ENCODE measurements at regions not wholly inside any gene's neighbourhood (a gene's known extent, or its start where the extent isn't known, plus 50 kb on each side); places are given as distances from the start of the nearest gene placed in this dataset.

DNA sequence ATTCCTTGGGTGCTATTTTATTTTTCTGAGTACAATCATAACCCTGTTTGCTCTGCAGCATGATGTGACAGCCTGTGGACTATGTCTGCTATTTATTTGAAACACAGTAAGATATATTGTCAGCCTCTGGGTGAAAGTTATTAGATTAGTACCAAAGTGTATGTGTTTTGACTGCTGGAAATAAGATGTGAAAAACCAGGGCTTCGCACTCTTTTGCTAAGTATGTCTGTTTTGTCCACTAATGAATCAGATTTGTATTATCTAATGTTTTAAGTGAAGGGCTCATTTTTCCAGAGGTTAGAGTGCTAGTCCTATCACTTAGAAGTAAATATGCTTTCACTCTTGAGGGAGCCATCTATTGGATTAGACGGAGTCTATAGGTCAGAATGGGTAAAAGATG lies 569.8 kb upstream of the FZD8 start (continued):
- TF ChIP-seq, protein P1, sequence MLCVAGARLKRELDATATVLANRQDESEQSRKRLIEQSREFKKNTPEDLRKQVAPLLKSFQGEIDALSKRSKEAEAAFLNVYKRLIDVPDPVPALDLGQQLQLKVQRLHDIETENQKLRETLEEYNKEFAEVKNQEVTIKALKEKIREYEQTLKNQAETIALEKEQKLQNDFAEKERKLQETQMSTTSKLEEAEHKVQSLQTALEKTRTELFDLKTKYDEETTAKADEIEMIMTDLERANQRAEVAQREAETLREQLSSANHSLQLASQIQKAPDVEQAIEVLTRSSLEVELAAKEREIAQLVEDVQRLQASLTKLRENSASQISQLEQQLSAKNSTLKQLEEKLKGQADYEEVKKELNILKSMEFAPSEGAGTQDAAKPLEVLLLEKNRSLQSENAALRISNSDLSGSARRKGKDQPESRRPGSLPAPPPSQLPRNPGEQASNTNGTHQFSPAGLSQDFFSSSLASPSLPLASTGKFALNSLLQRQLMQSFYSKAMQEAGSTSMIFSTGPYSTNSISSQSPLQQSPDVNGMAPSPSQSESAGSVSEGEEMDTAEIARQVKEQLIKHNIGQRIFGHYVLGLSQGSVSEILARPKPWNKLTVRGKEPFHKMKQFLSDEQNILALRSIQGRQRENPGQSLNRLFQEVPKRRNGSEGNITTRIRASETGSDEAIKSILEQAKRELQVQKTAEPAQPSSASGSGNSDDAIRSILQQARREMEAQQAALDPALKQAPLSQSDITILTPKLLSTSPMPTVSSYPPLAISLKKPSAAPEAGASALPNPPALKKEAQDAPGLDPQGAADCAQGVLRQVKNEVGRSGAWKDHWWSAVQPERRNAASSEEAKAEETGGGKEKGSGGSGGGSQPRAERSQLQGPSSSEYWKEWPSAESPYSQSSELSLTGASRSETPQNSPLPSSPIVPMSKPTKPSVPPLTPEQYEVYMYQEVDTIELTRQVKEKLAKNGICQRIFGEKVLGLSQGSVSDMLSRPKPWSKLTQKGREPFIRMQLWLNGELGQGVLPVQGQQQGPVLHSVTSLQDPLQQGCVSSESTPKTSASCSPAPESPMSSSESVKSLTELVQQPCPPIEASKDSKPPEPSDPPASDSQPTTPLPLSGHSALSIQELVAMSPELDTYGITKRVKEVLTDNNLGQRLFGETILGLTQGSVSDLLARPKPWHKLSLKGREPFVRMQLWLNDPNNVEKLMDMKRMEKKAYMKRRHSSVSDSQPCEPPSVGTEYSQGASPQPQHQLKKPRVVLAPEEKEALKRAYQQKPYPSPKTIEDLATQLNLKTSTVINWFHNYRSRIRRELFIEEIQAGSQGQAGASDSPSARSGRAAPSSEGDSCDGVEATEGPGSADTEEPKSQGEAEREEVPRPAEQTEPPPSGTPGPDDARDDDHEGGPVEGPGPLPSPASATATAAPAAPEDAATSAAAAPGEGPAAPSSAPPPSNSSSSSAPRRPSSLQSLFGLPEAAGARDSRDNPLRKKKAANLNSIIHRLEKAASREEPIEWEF (IDR thresholded peaks at IDR 0.05; ENCODE audit: insufficient replicate concordance, low read depth, low read length) = no peak
- TF ChIP-seq POLR2AphosphoS5 (IDR thresholded peaks at IDR 0.05; ENCODE audit: low read length) = no peak
- no peak for TF ChIP-seq ZZZ3 (IDR thresholded peaks at IDR 0.05; ENCODE audit: control insufficient read depth, insufficient read length, low read depth)
- TF ChIP-seq, protein P2, sequence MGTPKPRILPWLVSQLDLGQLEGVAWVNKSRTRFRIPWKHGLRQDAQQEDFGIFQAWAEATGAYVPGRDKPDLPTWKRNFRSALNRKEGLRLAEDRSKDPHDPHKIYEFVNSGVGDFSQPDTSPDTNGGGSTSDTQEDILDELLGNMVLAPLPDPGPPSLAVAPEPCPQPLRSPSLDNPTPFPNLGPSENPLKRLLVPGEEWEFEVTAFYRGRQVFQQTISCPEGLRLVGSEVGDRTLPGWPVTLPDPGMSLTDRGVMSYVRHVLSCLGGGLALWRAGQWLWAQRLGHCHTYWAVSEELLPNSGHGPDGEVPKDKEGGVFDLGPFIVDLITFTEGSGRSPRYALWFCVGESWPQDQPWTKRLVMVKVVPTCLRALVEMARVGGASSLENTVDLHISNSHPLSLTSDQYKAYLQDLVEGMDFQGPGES (IDR thresholded peaks at IDR 0.05) = no peak
- no peak for TF ChIP-seq TCF12 (IDR thresholded peaks at IDR 0.05; ENCODE audit: low read depth, low read length)
- TF ChIP-seq KDM1A (IDR thresholded peaks at IDR 0.05; ENCODE audit: borderline replicate concordance) = no peak
- no peak for TF ChIP-seq STAT1 (conservative IDR thresholded peaks at IDR 0.05)
- TF ChIP-seq SPI1 (IDR thresholded peaks at IDR 0.05; ENCODE audit: borderline replicate concordance, insufficient read depth, low read depth, low read length) = no peak
- no peak for TF ChIP-seq MXI1 (IDR thresholded peaks at IDR 0.05; ENCODE audit: low read depth, low read length)
- no peak for TF ChIP-seq ZNF217 (IDR thresholded peaks at IDR 0.05)
- TF ChIP-seq CEBPB (IDR thresholded peaks at IDR 0.05; ENCODE audit: borderline replicate concordance in 1 of 2, low read depth in 2 of 2, low read length in 2 of 2) = no peak
- no peak for TF ChIP-seq NR2C1 (IDR thresholded peaks at IDR 0.05)
- no peak for TF ChIP-seq ZNF384 (IDR thresholded peaks at IDR 0.05; ENCODE audit: borderline replicate concordance, low read depth, low read length)
- TF ChIP-seq, protein P3, sequence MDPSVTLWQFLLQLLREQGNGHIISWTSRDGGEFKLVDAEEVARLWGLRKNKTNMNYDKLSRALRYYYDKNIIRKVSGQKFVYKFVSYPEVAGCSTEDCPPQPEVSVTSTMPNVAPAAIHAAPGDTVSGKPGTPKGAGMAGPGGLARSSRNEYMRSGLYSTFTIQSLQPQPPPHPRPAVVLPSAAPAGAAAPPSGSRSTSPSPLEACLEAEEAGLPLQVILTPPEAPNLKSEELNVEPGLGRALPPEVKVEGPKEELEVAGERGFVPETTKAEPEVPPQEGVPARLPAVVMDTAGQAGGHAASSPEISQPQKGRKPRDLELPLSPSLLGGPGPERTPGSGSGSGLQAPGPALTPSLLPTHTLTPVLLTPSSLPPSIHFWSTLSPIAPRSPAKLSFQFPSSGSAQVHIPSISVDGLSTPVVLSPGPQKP (IDR thresholded peaks at IDR 0.05; ENCODE audit: low read depth, low read length) = no peak
